Femur (tissue), 1 donor: ENCODE measurements at regions not wholly inside any gene's neighbourhood (a gene's known extent, or its start where the extent isn't known, plus 50 kb on each side); places are given as distances from the start of the nearest gene placed in this dataset.

Experiments used
- DNase-seq: peaks from one replicate; pipeline ENCODE4 v3.0.0-alpha.2; 2017

GRCh38 chr7:32336726-32337125, 153.5 kb downstream of the LSM5 start:
- no peak for DNase-seq

- no peak for DNase-seq
Measured at GRCh38 chr7:32335107-32335506, 155.1 kb downstream of the LSM5 start.

- no peak for DNase-seq
Measured at GRCh38 chr7:32330602-32331001, 159.6 kb downstream of the LSM5 start.

- no peak for DNase-seq
Measured at GRCh38 chr7:32326078-32326477, 164.1 kb downstream of the LSM5 start.

- no peak for DNase-seq
Measured at GRCh38 chr7:32323712-32324111, 166.5 kb downstream of the LSM5 start.

GRCh38 chr7:32319012-32319382, 171.2 kb downstream of the LSM5 start:
- no peak for DNase-seq

GRCh38 chr7:32318300-32319011, 171.7 kb downstream of the LSM5 start:
- no peak for DNase-seq

GRCh38 chr7:32316839-32317238, 173.3 kb downstream of the LSM5 start:
- DNase-seq, result no peak

- DNase-seq, result no peak
Measured at GRCh38 chr7:32314761-32315160, 175.4 kb downstream of the LSM5 start.

- no peak for DNase-seq
Measured at GRCh38 chr7:32301427-32301826, 188.8 kb downstream of the LSM5 start.

- DNase-seq, result no peak
Measured at GRCh38 chr7:32299133-32299702, 191.0 kb downstream of the LSM5 start.

GRCh38 chr7:32298408-32299132, 191.6 kb downstream of the LSM5 start:
- DNase-seq, result no peak

GRCh38 chr7:32293833-32294232, 196.3 kb downstream of the LSM5 start:
- DNase-seq, result no peak

- peak; percentile 72 for DNase-seq
Measured at GRCh38 chr7:32289651-32290414, 200.3 kb downstream of the LSM5 start.

GRCh38 chr7:32285698-32286097, 204.5 kb downstream of the LSM5 start:
- no peak for DNase-seq

GRCh38 chr7:32283546-32283945, 206.6 kb downstream of the LSM5 start:
- no peak for DNase-seq

GRCh38 chr7:32279500-32279899, 209.3 kb upstream of the PDE1C start:
- no peak for DNase-seq

GRCh38 chr7:32275216-32276009, 205.2 kb upstream of the PDE1C start:
- DNase-seq, result no peak

GRCh38 chr7:32273297-32273696, 203.1 kb upstream of the PDE1C start:
- no peak for DNase-seq

GRCh38 chr7:32266932-32267475, 196.8 kb upstream of the PDE1C start:
- DNase-seq, result no peak

- no peak for DNase-seq
Measured at GRCh38 chr7:32264702-32265284, 194.6 kb upstream of the PDE1C start.

- no peak for DNase-seq
Measured at GRCh38 chr7:32263611-32264010, 193.4 kb upstream of the PDE1C start.
